ENCODE measurements at regions not wholly inside any gene's neighbourhood (a gene's known extent, or its start where the extent isn't known, plus 50 kb on each side); places are given as distances from the start of the nearest gene placed in this dataset.

DNA sequence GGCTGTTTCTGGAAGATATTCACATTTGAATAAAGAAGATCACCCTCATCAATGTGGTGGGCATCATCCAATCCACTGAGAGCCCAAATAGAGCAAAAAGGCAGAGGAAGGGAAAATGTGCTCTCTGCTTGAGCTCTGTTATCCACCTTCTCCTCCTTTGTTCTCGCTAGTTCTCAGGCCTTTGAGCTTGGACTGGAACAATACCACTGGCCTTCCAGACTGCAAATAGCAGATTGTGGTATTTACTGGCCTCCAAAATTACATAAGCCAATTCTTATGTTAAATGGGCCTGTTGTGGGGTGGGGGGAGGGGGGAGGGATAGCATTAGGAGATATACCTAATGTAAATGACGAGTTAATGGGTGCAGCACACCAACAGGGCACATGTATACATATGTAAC, 219.3 kb downstream of the C1orf94 start:
- no peaks in the 10 kb centered on the region for H3K27me3 ChIP-seq (ENCODE audit: control insufficient read depth in 2 of 2, insufficient read depth in 2 of 2, low read length in 2 of 2)
- Mint-ChIP-seq H3K36me3 (no peaks in the 10 kb centered on the region), H3K27me3 (ENCODE audit: low read depth in 3 of 3) (peaks cover 0 to 6% (median 0%) of the 10 kb centered on the region in 3 donors), H3K9me3 (peaks cover 0 to 6% (median 2%) of the 10 kb centered on the region in 7 donors), H3K4me1 (no peaks in the 10 kb centered on the region), H3K27ac (no peak overlapping the region), H3K4me3 (no peak overlapping the region)
- H3K4me3 ChIP-seq (replicated peaks in 1 of 3; ENCODE audit: low read depth in 2 of 3, low read length in 3 of 3), result no peak overlapping the region
- H3K36me3 ChIP-seq (replicated peaks in 1 of 2; ENCODE audit: control insufficient read depth in 1 of 2, insufficient read depth in 2 of 2, low read length in 2 of 2), result no peaks in the 10 kb centered on the region
- DNase-seq, result no peak
- WGBS (ENCODE audit: insufficient coverage), result no CpG with 5 or more reads among the region's 2 CpGs
- H3K4me2 ChIP-seq (replicated peaks; ENCODE audit: extremely low read depth, low read length, poor library complexity, severe bottlenecking), result no peak overlapping the region
- H2AFZ ChIP-seq (ENCODE audit: insufficient read depth, low read depth, low read length, poor library complexity, severe bottlenecking), result no peak overlapping the region
- H3K9me3 ChIP-seq (replicated peaks in 1 of 2; ENCODE audit: control insufficient read depth in 1 of 2, insufficient read depth in 1 of 2, low read length in 2 of 2), result no peaks in the 10 kb centered on the region
- intact Hi-C loops (cut with micrococcal nuclease), result no loop called here
- H3K9ac ChIP-seq (ENCODE audit: insufficient read depth, low read length, poor library complexity, severe bottlenecking), result no peak overlapping the region
- no peaks in the 10 kb centered on the region for H3K4me1 ChIP-seq (ENCODE audit: control insufficient read depth in 1 of 2, insufficient read depth in 2 of 2, low read length in 2 of 2)
- no peaks in the 10 kb centered on the region for H3K79me2 ChIP-seq (ENCODE audit: insufficient read depth, low read length)
- no peak overlapping the region for H3K27ac ChIP-seq (ENCODE audit: low read depth in 1 of 2, low read length in 2 of 2)
- H4K20me1 ChIP-seq (ENCODE audit: insufficient read depth, low read length), result no peaks in the 10 kb centered on the region
- no peak for TF ChIP-seq CTCF (IDR thresholded peaks at IDR 0.05)

DNA sequence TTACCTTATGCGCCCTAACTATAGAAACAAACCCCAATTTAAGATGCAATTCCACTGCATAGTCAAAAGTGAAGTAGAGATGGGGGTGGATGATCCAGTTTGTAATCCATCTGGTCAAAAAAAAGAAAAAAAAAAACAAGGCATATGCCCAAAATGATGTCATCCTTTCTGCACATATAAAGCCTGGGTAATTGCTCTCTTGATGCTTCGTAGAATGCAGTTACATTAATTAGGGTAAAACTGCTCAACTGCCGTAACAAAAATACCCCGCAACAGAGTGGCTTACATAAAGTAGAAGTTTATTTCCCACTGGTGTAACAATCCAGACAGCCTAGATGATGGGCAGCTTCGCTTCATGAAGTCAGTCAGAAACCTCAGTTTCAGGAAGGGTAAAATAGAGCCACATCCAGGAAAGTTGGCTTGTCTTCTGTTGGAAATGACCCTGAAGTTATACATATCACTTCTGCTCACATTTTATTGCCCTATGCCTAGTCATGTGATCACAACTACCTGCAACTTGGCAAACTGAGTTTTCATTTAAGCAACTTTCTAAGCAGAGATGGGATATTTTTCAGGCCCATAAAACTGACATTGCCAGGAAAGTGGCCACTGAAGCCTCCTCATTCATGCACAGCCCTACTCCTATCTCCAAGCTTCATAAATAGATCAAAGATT, 221.7 kb downstream of the C1orf94 start:
- no peaks in the 10 kb centered on the region for H3K4me1 Mint-ChIP-seq
- no peaks in the 10 kb centered on the region for H3K9me3 ChIP-seq (replicated peaks in 1 of 2; ENCODE audit: control insufficient read depth in 1 of 2, insufficient read depth in 1 of 2, low read length in 2 of 2)
- TF ChIP-seq CTCF (IDR thresholded peaks at IDR 0.05), result no peak
- no peak overlapping the region for H3K4me2 ChIP-seq (replicated peaks; ENCODE audit: extremely low read depth, low read length, poor library complexity, severe bottlenecking)
- no peak overlapping the region for H3K27ac Mint-ChIP-seq
- H3K4me3 Mint-ChIP-seq, result no peak overlapping the region
- no peak for DNase-seq
- H3K9me3 Mint-ChIP-seq, result peaks cover 0 to 4% (median 0%) of the 10 kb centered on the region in 7 donors
- H3K79me2 ChIP-seq (ENCODE audit: insufficient read depth, low read length), result no peaks in the 10 kb centered on the region
- H3K36me3 ChIP-seq (replicated peaks in 1 of 2; ENCODE audit: control insufficient read depth in 1 of 2, insufficient read depth in 2 of 2, low read length in 2 of 2), result no peaks in the 10 kb centered on the region
- 100% methylated on average over 1 of the region's 5 CpGs for WGBS (ENCODE audit: insufficient coverage)
- no peaks in the 10 kb centered on the region for H3K27me3 ChIP-seq (ENCODE audit: control insufficient read depth in 2 of 2, insufficient read depth in 2 of 2, low read length in 2 of 2)
- H3K9ac ChIP-seq (ENCODE audit: insufficient read depth, low read length, poor library complexity, severe bottlenecking), result no peak overlapping the region
- peaks cover 0 to 4% (median 0%) of the 10 kb centered on the region in 3 donors for H3K27me3 Mint-ChIP-seq (ENCODE audit: low read depth in 3 of 3)
- H2AFZ ChIP-seq (ENCODE audit: insufficient read depth, low read depth, low read length, poor library complexity, severe bottlenecking), result no peak overlapping the region
- no peaks in the 10 kb centered on the region for H4K20me1 ChIP-seq (ENCODE audit: insufficient read depth, low read length)
- H3K27ac ChIP-seq (ENCODE audit: low read depth in 1 of 2, low read length in 2 of 2), result no peak overlapping the region
- no peak overlapping the region for H3K4me3 ChIP-seq (replicated peaks in 1 of 3; ENCODE audit: low read depth in 2 of 3, low read length in 3 of 3)
- no peaks in the 10 kb centered on the region for H3K36me3 Mint-ChIP-seq
- H3K4me1 ChIP-seq (ENCODE audit: control insufficient read depth in 1 of 2, insufficient read depth in 2 of 2, low read length in 2 of 2), result no peaks in the 10 kb centered on the region
- intact Hi-C loops (cut with micrococcal nuclease), result no loop called here
